Gastrocnemius medialis (tissue), 4 donors: ENCODE measurements at regions not wholly inside any gene's neighbourhood (a gene's known extent, or its start where the extent isn't known, plus 50 kb on each side); places are given as distances from the start of the nearest gene placed in this dataset.
"Not testable (repeated sequence)": the region's sequence is repeated elsewhere in the genome, so short reads cannot be mapped to it uniquely, and the experiment has no call there.

Source experiments
- POLR2A ChIP-seq, 2 donors: fragments of 450-650 bp; IDR thresholded peaks; one replicate each; pipeline ENCODE4 v1.6.1; 2017; ENCODE audit warnings: antibody characterized with exemption in 2 of 2, mild to moderate bottlenecking in 2 of 2, moderate library complexity in 2 of 2
- TF ChIP-seq, protein P1 (sequence below), 5 experiments: fragments of 450-650 bp in 3 of 5; fragments of 200-600 bp in 2 of 5; sonication (generic) in 2 of 5; IDR thresholded peaks in 4 of 5; conservative IDR thresholded peaks in 1 of 5; 1 replicate in 4 of 5; 2 replicates in 1 of 5; pipeline ENCODE4 v1.5.1; 2016 to 2019; ENCODE audit warnings: antibody characterized with exemption in 5 of 5, mild to moderate bottlenecking in 3 of 5, moderate library complexity in 3 of 5

DNA sequence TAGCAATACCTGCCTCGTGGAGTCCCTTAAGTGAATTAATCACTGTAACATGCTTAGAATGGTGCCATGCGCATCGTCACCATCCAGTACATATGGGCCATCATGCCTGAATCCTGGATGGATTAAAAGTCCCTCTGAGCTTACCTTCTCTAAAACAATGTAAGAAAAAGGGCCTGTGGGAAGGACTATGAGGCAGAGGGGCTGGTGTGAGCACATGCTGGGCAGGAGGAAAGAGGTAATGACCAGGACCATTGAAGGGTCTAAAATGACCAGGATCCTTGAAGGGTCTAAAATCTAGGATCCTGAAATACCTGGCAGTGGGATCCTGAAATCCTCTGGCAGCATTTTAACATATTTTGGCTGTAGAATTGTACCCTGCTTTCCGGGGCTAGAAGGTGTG, 156.2 kb downstream of the KCNJ18 start:
- TF ChIP-seq, protein P1, sequence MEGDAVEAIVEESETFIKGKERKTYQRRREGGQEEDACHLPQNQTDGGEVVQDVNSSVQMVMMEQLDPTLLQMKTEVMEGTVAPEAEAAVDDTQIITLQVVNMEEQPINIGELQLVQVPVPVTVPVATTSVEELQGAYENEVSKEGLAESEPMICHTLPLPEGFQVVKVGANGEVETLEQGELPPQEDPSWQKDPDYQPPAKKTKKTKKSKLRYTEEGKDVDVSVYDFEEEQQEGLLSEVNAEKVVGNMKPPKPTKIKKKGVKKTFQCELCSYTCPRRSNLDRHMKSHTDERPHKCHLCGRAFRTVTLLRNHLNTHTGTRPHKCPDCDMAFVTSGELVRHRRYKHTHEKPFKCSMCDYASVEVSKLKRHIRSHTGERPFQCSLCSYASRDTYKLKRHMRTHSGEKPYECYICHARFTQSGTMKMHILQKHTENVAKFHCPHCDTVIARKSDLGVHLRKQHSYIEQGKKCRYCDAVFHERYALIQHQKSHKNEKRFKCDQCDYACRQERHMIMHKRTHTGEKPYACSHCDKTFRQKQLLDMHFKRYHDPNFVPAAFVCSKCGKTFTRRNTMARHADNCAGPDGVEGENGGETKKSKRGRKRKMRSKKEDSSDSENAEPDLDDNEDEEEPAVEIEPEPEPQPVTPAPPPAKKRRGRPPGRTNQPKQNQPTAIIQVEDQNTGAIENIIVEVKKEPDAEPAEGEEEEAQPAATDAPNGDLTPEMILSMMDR (IDR thresholded peaks at IDR 0.05 in 4 of 5, conservative IDR thresholded peaks at IDR 0.05 in 1 of 5): not testable (repeated sequence)
- TF ChIP-seq POLR2A (IDR thresholded peaks at IDR 0.05): not testable (repeated sequence)
